Endothelial cell of umbilical vein (primary cell): ENCODE measurements at regions not wholly inside any gene's neighbourhood (a gene's known extent, or its start where the extent isn't known, plus 50 kb on each side); places are given as distances from the start of the nearest gene placed in this dataset.

Source experiments
- BruUV-seq: library from RNA; stranded (reverse); fragments of 400-500 nt; replicated peaks from 2 replicates; lab custom pipeline; 2021; lab: Mats Ljungman, UMichigan
- CTCF ChIA-PET: fragments of 300-600, 350-600 bp; sonication (Branson Sonifier 250); formaldehyde crosslinking; loops from one replicate; lab custom pipeline; 2021; ENCODE audit warnings: antibody characterized with exemption, inconsistent platforms; lab: Charles Lee
- POLR2A ChIA-PET: fragments of 300-600, 350-600 bp; sonication (Branson Sonifier 250); formaldehyde crosslinking; loops from one replicate; lab custom pipeline; 2021; ENCODE audit warnings: antibody characterized with exemption, inconsistent platforms; lab: Charles Lee
- DNase-seq: peaks from one replicate; pipeline ENCODE4 v3.0.0-alpha.2; 2011; ENCODE audit warnings: low read depth, low spot score
- FAIRE-seq: peaks from 2 replicates; lab custom pipeline; 2011; peaks lifted over from hg19 to GRCh38; lab: Jason Lieb, UNC
- H2AFZ ChIP-seq: 2 replicates; pipeline ENCODE4 v1.6.0; 2012; ENCODE audit warnings: low read depth, low read length, control low read depth, inconsistent platforms
- H3K27ac ChIP-seq: 2 replicates; pipeline ENCODE4 v1.5.1; 2011; ENCODE audit warnings: low read depth, mild to moderate bottlenecking, control low read depth, low read length, moderate library complexity; ENCODE audit not compliant: insufficient read depth
- H3K27me3 ChIP-seq, 2 experiments: 2 replicates each; pipeline versions ENCODE4 v1.6.0 to v1.6.1; 2011; ENCODE audit warnings: low read length in 2 of 2, mixed read lengths in 1 of 2; ENCODE audit not compliant: control insufficient read depth in 2 of 2, insufficient read depth in 2 of 2
- H3K36me3 ChIP-seq, 2 experiments: 2 replicates in 1 of 2; 3 replicates in 1 of 2; pipeline ENCODE4 v1.5.1; 2011; ENCODE audit warnings: low read length in 2 of 2, mild to moderate bottlenecking in 1 of 2, moderate library complexity in 1 of 2; ENCODE audit not compliant: control insufficient read depth in 2 of 2, insufficient read depth in 2 of 2; ENCODE audit errors: extremely low read depth in 1 of 2
- H3K4me1 ChIP-seq: 3 replicates; pipeline ENCODE4 v1.5.1; 2011; ENCODE audit warnings: mild to moderate bottlenecking, low read length; ENCODE audit not compliant: control insufficient read depth, insufficient read depth; ENCODE audit errors: extremely low read depth
- H3K4me2 ChIP-seq: 2 replicates; pipeline ENCODE4 v1.6.1; 2011; ENCODE audit warnings: low read length, control low read depth, mixed read lengths; ENCODE audit not compliant: insufficient read depth
- H3K4me3 ChIP-seq, 3 experiments: fragments of 200-600 bp in 1 of 3; sonication (generic), shearing (Covaris generic) in 1 of 3; replicated peaks in 1 of 3; 2 replicates each; pipeline ENCODE4 v1.5.1; 2011 to 2016; ENCODE audit warnings: control low read depth in 3 of 3, low read length in 3 of 3, mild to moderate bottlenecking in 2 of 3, inconsistent platforms in 1 of 3, low read depth in 1 of 3, moderate library complexity in 1 of 3; ENCODE audit not compliant: insufficient read depth in 1 of 3
- H3K79me2 ChIP-seq: 2 replicates; pipeline ENCODE4 v1.6.0; 2012; ENCODE audit warnings: low read length, inconsistent platforms; ENCODE audit not compliant: control insufficient read depth, insufficient read depth
- H3K9ac ChIP-seq: replicated peaks from 2 replicates; pipeline ENCODE3; 2011; ENCODE audit warnings: low read length, control low read depth; ENCODE audit not compliant: insufficient read depth; ENCODE audit errors: extremely low read depth
- H3K9me1 ChIP-seq: replicated peaks from 3 replicates; pipeline ENCODE4 v1.6.0; 2011; ENCODE audit warnings: mild to moderate bottlenecking, low read length; ENCODE audit not compliant: control insufficient read depth, insufficient read depth; ENCODE audit errors: extremely low read depth
- H3K9me3 ChIP-seq: replicated peaks from 2 replicates; pipeline ENCODE4 v1.5.1; 2012; ENCODE audit warnings: low read length, inconsistent platforms; ENCODE audit not compliant: control insufficient read depth, insufficient read depth
- H4K20me1 ChIP-seq: replicated peaks from 2 replicates; pipeline ENCODE3; 2011; ENCODE audit warnings: mild to moderate bottlenecking, low read length; ENCODE audit not compliant: control insufficient read depth, insufficient read depth; ENCODE audit errors: extremely low read depth
- CTCF ChIP-seq, 2 donors: IDR thresholded peaks; 1 replicate in 1 of 2; 2 replicates in 1 of 2; pipeline ENCODE4 v1.5.1; 2011; ENCODE audit warnings: low read length in 2 of 2, mild to moderate bottlenecking in 2 of 2, moderate library complexity in 2 of 2, control low read depth in 1 of 2, inconsistent platforms in 1 of 2, low read depth in 1 of 2; ENCODE audit not compliant: insufficient read depth in 1 of 2; ENCODE audit errors: extremely low read depth in 1 of 2
- EZH2 ChIP-seq: IDR thresholded peaks from 2 replicates; pipeline ENCODE4 v1.6.1; 2012; ENCODE audit warnings: borderline replicate concordance, low read depth, mild to moderate bottlenecking, moderate library complexity, low read length, inconsistent platforms; ENCODE audit not compliant: severe bottlenecking
- FOS ChIP-seq: IDR thresholded peaks from 2 replicates; pipeline ENCODE4 v1.6.1; 2011; ENCODE audit warnings: mild to moderate bottlenecking, low read length, moderate library complexity, borderline replicate concordance; ENCODE audit not compliant: insufficient read depth
- GATA2 ChIP-seq: IDR thresholded peaks from 2 replicates; pipeline ENCODE4 v1.7.0; 2011; ENCODE audit warnings: low read depth, mild to moderate bottlenecking, moderate library complexity, mixed read lengths, low read length; ENCODE audit not compliant: insufficient read length, insufficient read depth
- JUN ChIP-seq: IDR thresholded peaks from 2 replicates; pipeline ENCODE4 v1.6.1; 2011; ENCODE audit warnings: borderline replicate concordance, low read depth; ENCODE audit not compliant: insufficient read length, insufficient read depth
- MYC ChIP-seq: IDR thresholded peaks from one replicate; pipeline ENCODE4 v1.6.1; 2011; ENCODE audit warnings: mild to moderate bottlenecking, low read depth, low read length
- POLR2A ChIP-seq: IDR thresholded peaks from 2 replicates; pipeline ENCODE4 v1.6.1; 2012; ENCODE audit warnings: low read depth, mild to moderate bottlenecking, control low read depth, low read length
- POLR2AphosphoS5 ChIP-seq: IDR thresholded peaks from 2 replicates; pipeline ENCODE4 v1.6.1; 2012; ENCODE audit warnings: low read depth, mild to moderate bottlenecking, control low read depth, low read length, moderate library complexity; ENCODE audit not compliant: insufficient read depth
- dilution Hi-C: fragments of 300-500 bp; cut with MboI; formaldehyde crosslinking; loops from one replicate; pipeline ENCODE4 v1.15.0; 2019; ENCODE audit warnings: low sequenced_read_pairs; ENCODE audit not compliant: extremely low pct_ligation_motif_present
- intact Hi-C: fragments of 100-400 bp; cut with micrococcal nuclease; formaldehyde crosslinking; loops from one replicate; pipeline ENCODE4 v1.10.0; 2022
- TF ChIP-seq, protein P1 (sequence below): IDR thresholded peaks from 2 replicates; pipeline ENCODE4 v1.6.1; 2011; ENCODE audit not compliant: insufficient read depth, insufficient read length

GRCh38 chr3:103919327-103919726 is 1447.4 kb upstream of the ALCAM start:
- no TSS peak for BruUV-seq
- Histone ChIP-seq H3K27me3 (no peaks in the 10 kb centered on the region), H2AFZ (no peak overlapping the region), H3K9me3 (no peaks in the 10 kb centered on the region), H3K36me3 (no peaks in the 10 kb centered on the region), H3K4me3 (no peak overlapping the region), H3K4me1 (no peaks in the 10 kb centered on the region), H3K27ac (no peak overlapping the region), H3K9me1 (no peaks in the 10 kb centered on the region), H3K4me2 (no peak overlapping the region), H3K79me2 (no peaks in the 10 kb centered on the region), H3K9ac (no peak overlapping the region), H4K20me1 (no peaks in the 10 kb centered on the region)
- DNase-seq (no peak), FAIRE-seq (no peak)
- intact Hi-C loops (no loop called here), dilution Hi-C loops (no loop called here)
- TF ChIP-seq GATA2 (no peak), FOS (no peak), JUN (no peak), CTCF (IDR thresholded peaks at IDR 0.05; ENCODE audit: extremely low read depth in 1 of 2, insufficient read depth in 1 of 2, low read depth in 1 of 2, low read length in 2 of 2) (no peak), EZH2 (no peak), POLR2A (no peak), POLR2AphosphoS5 (no peak), MYC (no peak)
- TF ChIP-seq, protein P1, sequence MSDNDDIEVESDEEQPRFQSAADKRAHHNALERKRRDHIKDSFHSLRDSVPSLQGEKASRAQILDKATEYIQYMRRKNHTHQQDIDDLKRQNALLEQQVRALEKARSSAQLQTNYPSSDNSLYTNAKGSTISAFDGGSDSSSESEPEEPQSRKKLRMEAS: no peak
- ChIA-PET CTCF (no interaction called here), POLR2A (no interaction called here)
